H1 (cell line): ENCODE measurements at regions not wholly inside any gene's neighbourhood (a gene's known extent, or its start where the extent isn't known, plus 50 kb on each side); places are given as distances from the start of the nearest gene placed in this dataset.

ENCODE experiments used
- CTCF ChIA-PET: fragments of 300-600 bp; sonication (Branson Sonifier 250); formaldehyde crosslinking; loops from one replicate; lab custom pipeline; 2021; ENCODE audit not compliant: partially characterized antibody; lab: Charles Lee
- POLR2A ChIA-PET: fragments of 300-600 bp; sonication (Branson Sonifier 250); formaldehyde crosslinking; loops from one replicate; lab custom pipeline; 2021; ENCODE audit warnings: inconsistent platforms; ENCODE audit not compliant: partially characterized antibody; lab: Charles Lee
- DNase-seq, 2 experiments: peaks; one replicate each; pipeline versions ENCODE4 v3.0.0 to v3.0.0-alpha.2; 2010 to 2022; ENCODE audit warnings: low spot score in 2 of 2, low read depth in 1 of 2, mixed read lengths in 1 of 2
- FAIRE-seq: peaks from 2 replicates; lab custom pipeline; 2011; peaks lifted over from hg19 to GRCh38; lab: Jason Lieb, UNC
- H2AFZ ChIP-seq: 2 replicates; pipeline ENCODE4 v1.8.1; 2012; ENCODE audit warnings: low read length, inconsistent platforms
- H2AK5ac ChIP-seq: 2 replicates; pipeline ENCODE4 v1.6.1; 2013; ENCODE audit warnings: low read depth, low read length
- H2BK120ac ChIP-seq: replicated peaks from 2 replicates; pipeline ENCODE3; 2013; ENCODE audit warnings: low read depth, low read length, inconsistent platforms
- H2BK12ac ChIP-seq: 2 replicates; pipeline ENCODE4 v1.6.1; 2013; ENCODE audit warnings: low read depth, low read length
- H2BK15ac ChIP-seq: 2 replicates; pipeline ENCODE4 v1.6.1; 2013; ENCODE audit warnings: low read length
- H2BK20ac ChIP-seq: 2 replicates; pipeline ENCODE4 v1.6.1; 2013; ENCODE audit warnings: low read length
- H2BK5ac ChIP-seq: 2 replicates; pipeline ENCODE4 v1.6.1; 2013; ENCODE audit warnings: low read depth, low read length
- H3K14ac ChIP-seq: 2 replicates; pipeline ENCODE4 v1.6.1; 2013; ENCODE audit warnings: inconsistent platforms; ENCODE audit not compliant: insufficient read length
- H3K18ac ChIP-seq: 2 replicates; pipeline ENCODE4 v1.6.1; 2013; ENCODE audit warnings: low read length; ENCODE audit errors: extremely low read depth
- H3K23ac ChIP-seq: 2 replicates; pipeline ENCODE4 v1.6.1; 2013; ENCODE audit warnings: inconsistent platforms; ENCODE audit not compliant: insufficient read length
- H3K23me2 ChIP-seq: 2 replicates; pipeline ENCODE4 v1.6.1; 2013; ENCODE audit warnings: low read depth, low read length
- H3K27ac ChIP-seq: 2 replicates; pipeline ENCODE4 v1.6.1; 2011; ENCODE audit warnings: low read depth, low read length, inconsistent platforms
- H3K27me3 ChIP-seq, 4 experiments: replicated peaks in 1 of 4; 1 replicate in 1 of 4; 2 replicates in 3 of 4; pipeline versions ENCODE4 v1.6.1 to v1.8.1; 2011 to 2013; ENCODE audit warnings: low read length in 3 of 4, mild to moderate bottlenecking in 3 of 4, inconsistent platforms in 2 of 4, mixed read lengths in 2 of 4, moderate library complexity in 1 of 4; ENCODE audit not compliant: control insufficient read depth in 3 of 4, insufficient read depth in 3 of 4; ENCODE audit errors: extremely low read depth in 1 of 4
- H3K36me3 ChIP-seq, 4 experiments: 2 replicates each; pipeline versions ENCODE4 v1.6.1 to v1.8.1; 2011 to 2013; ENCODE audit warnings: mild to moderate bottlenecking in 4 of 4, low read length in 3 of 4, moderate library complexity in 2 of 4, control low read depth in 1 of 4, inconsistent platforms in 1 of 4; ENCODE audit not compliant: insufficient read depth in 4 of 4, control insufficient read depth in 2 of 4
- H3K4ac ChIP-seq: replicated peaks from 2 replicates; pipeline ENCODE3; 2013; ENCODE audit warnings: low read length, low read depth, mixed read lengths, inconsistent platforms; ENCODE audit not compliant: insufficient read length
- H3K4me1 ChIP-seq, 4 experiments: replicated peaks in 1 of 4; 1 replicate in 1 of 4; 2 replicates in 3 of 4; pipeline versions ENCODE4 v1.6.1 to v1.8.1; 2011 to 2013; ENCODE audit warnings: low read length in 3 of 4, inconsistent platforms in 2 of 4, mixed read lengths in 1 of 4; ENCODE audit not compliant: insufficient read depth in 4 of 4, control insufficient read depth in 3 of 4
- H3K4me2 ChIP-seq, 2 experiments: 2 replicates each; pipeline versions ENCODE4 v1.6.1 to v1.8.1; 2011 to 2013; ENCODE audit warnings: low read depth in 2 of 2, low read length in 2 of 2, control low read depth in 1 of 2, inconsistent platforms in 1 of 2, mild to moderate bottlenecking in 1 of 2; ENCODE audit not compliant: insufficient read depth in 1 of 2
- H3K4me3 ChIP-seq, 4 experiments: fragments of 200-600, 300-600 bp in 1 of 4; sonication (generic), shearing (Covaris generic), sonication (Bioruptor Twin) in 1 of 4; 2 replicates each; pipeline versions ENCODE4 v1.5.1 to v1.8.1; 2011 to 2016; ENCODE audit warnings: low read length in 4 of 4, low read depth in 3 of 4, control low read depth in 2 of 4, inconsistent platforms in 2 of 4, mild to moderate bottlenecking in 2 of 4, mixed read lengths in 1 of 4, moderate library complexity in 1 of 4; ENCODE audit not compliant: insufficient read depth in 2 of 4; ENCODE audit errors: extremely low read depth in 1 of 4
- H3K56ac ChIP-seq: replicated peaks from 2 replicates; pipeline ENCODE3; 2013; ENCODE audit warnings: low read depth, mild to moderate bottlenecking, mixed read lengths, low read length, inconsistent platforms; ENCODE audit not compliant: insufficient read length
- H3K79me1 ChIP-seq: 2 replicates; pipeline ENCODE4 v1.6.1; 2013; ENCODE audit warnings: low read depth, low read length, control low read depth
- H3K79me2 ChIP-seq, 2 experiments: 2 replicates each; pipeline versions ENCODE4 v1.6.1 to v1.8.1; 2012 to 2013; ENCODE audit warnings: low read length in 2 of 2, mild to moderate bottlenecking in 2 of 2, inconsistent platforms in 1 of 2; ENCODE audit not compliant: insufficient read depth in 2 of 2, control insufficient read depth in 1 of 2
- H3K9ac ChIP-seq, 4 experiments: replicated peaks in 1 of 4; 1 replicate in 1 of 4; 2 replicates in 3 of 4; pipeline versions ENCODE4 v1.6.1 to v1.8.1; 2011 to 2013; ENCODE audit warnings: low read depth in 3 of 4, low read length in 3 of 4, control low read depth in 2 of 4, mild to moderate bottlenecking in 2 of 4, moderate library complexity in 2 of 4, inconsistent platforms in 1 of 4; ENCODE audit errors: extremely low read depth in 1 of 4
- H3K9me3 ChIP-seq, 2 experiments: 2 replicates each; pipeline versions ENCODE4 v1.6.1 to v1.8.1; 2012 to 2013; ENCODE audit warnings: mild to moderate bottlenecking in 2 of 2, moderate library complexity in 2 of 2, control low read depth in 1 of 2, inconsistent platforms in 1 of 2, low read depth in 1 of 2, low read length in 1 of 2, mixed read lengths in 1 of 2; ENCODE audit not compliant: insufficient read depth in 2 of 2
- H4K20me1 ChIP-seq, 2 experiments: replicated peaks in 1 of 2; 2 replicates each; pipeline versions ENCODE3 to v1.8.1; 2011 to 2013; ENCODE audit warnings: inconsistent platforms in 2 of 2, low read length in 2 of 2, mild to moderate bottlenecking in 1 of 2; ENCODE audit not compliant: insufficient read depth in 2 of 2, control insufficient read depth in 1 of 2
- H4K5ac ChIP-seq: 2 replicates; pipeline ENCODE4 v1.6.1; 2013; ENCODE audit warnings: low read length, low read depth, mixed read lengths, inconsistent platforms; ENCODE audit not compliant: insufficient read length
- H4K8ac ChIP-seq: 2 replicates; pipeline ENCODE4 v1.8.0; 2013; ENCODE audit warnings: mild to moderate bottlenecking, moderate library complexity, low read length, inconsistent platforms; ENCODE audit not compliant: insufficient read depth; ENCODE audit errors: extremely low read depth
- H4K91ac ChIP-seq: replicated peaks from 2 replicates; pipeline ENCODE3; 2013; ENCODE audit warnings: low read length, mixed read lengths, inconsistent platforms; ENCODE audit not compliant: insufficient read length
- ASH2L ChIP-seq: fragments of 200-600, 300-600 bp; sonication (generic); IDR thresholded peaks from one replicate; pipeline ENCODE4 v1.7.1; 2017; ENCODE audit warnings: low read length
- EP300 ChIP-seq, 2 experiments: IDR thresholded peaks; 1 replicate in 1 of 2; 2 replicates in 1 of 2; pipeline ENCODE4 v1.6.1; 2011 to 2012; ENCODE audit warnings: low read depth in 2 of 2, low read length in 2 of 2, mild to moderate bottlenecking in 2 of 2, borderline replicate concordance in 1 of 2, inconsistent platforms in 1 of 2, moderate library complexity in 1 of 2
- HDAC2 ChIP-seq, 2 experiments: fragments of 300-600 bp in 1 of 2; sonication (generic) in 1 of 2; IDR thresholded peaks; 2 replicates each; pipeline ENCODE4 v1.6.1; 2011 to 2012; ENCODE audit warnings: low read depth in 2 of 2, low read length in 2 of 2, mild to moderate bottlenecking in 2 of 2, moderate library complexity in 2 of 2, borderline replicate concordance in 1 of 2, inconsistent platforms in 1 of 2
- HDAC6 ChIP-seq: IDR thresholded peaks from one replicate; pipeline ENCODE4 v1.7.1; 2012; ENCODE audit warnings: low read depth, mild to moderate bottlenecking, inconsistent platforms, low read length, moderate library complexity
- KDM1A ChIP-seq: fragments of 200-600, 300-600 bp; sonication (generic); IDR thresholded peaks from 2 replicates; pipeline ENCODE4 v1.7.1; 2016; ENCODE audit warnings: mild to moderate bottlenecking, low read length, borderline replicate concordance
- MAFK ChIP-seq: IDR thresholded peaks from 2 replicates; pipeline ENCODE4 v1.6.1; 2012; ENCODE audit warnings: low read depth, mild to moderate bottlenecking, improper control_type of control experiment, low read length
- RBBP5 ChIP-seq: IDR thresholded peaks from 2 replicates; pipeline ENCODE4 v1.7.1; 2012; ENCODE audit warnings: low read depth, mild to moderate bottlenecking, inconsistent platforms, low read length, moderate library complexity, borderline replicate concordance
- RXRA ChIP-seq: IDR thresholded peaks from 2 replicates; pipeline ENCODE4 v1.6.1; 2011; ENCODE audit warnings: low read depth, mild to moderate bottlenecking, low read length, moderate library complexity; ENCODE audit not compliant: insufficient read depth
- SIX5 ChIP-seq: IDR thresholded peaks from 2 replicates; pipeline ENCODE4 v1.6.1; 2011; ENCODE audit warnings: mild to moderate bottlenecking, low read depth, low read length
- TAF1 ChIP-seq: IDR thresholded peaks from 2 replicates; pipeline ENCODE4 v1.6.1; 2011; ENCODE audit warnings: mild to moderate bottlenecking, low read depth, low read length
- TBP ChIP-seq: IDR thresholded peaks from 2 replicates; pipeline ENCODE4 v1.6.1; 2011; ENCODE audit warnings: low read depth, low read length, improper control_type of control experiment
- WGBS, 2 experiments: shearing (Covaris generic) in 1 of 2; methylation state at CpG; one replicate each; pipeline versions ENCODE4 v1.1.6 to v1.1.7; 2013 to 2015; ENCODE audit warnings: low lambda C conversion rate in 2 of 2, mixed read lengths in 2 of 2, inconsistent platforms in 1 of 2, low coverage in 1 of 2, missing lambda C conversion rate in 1 of 2; ENCODE audit not compliant: insufficient replicate concordance in 2 of 2, insufficient coverage in 1 of 2, insufficient read length in 1 of 2; ENCODE audit errors: extremely low coverage in 1 of 2, missing lambda C conversion rate in 1 of 2; 5-methylcytosine and 5-hydroxymethylcytosine counted together

GRCh38 chr4:107388736-107389274, 331.2 kb downstream of the PAPSS1 start:
- no peak for TF ChIP-seq TAF1
- TF ChIP-seq SIX5, result no peak
- TF ChIP-seq HDAC6, result no peak
- no peak for TF ChIP-seq KDM1A
- no peak for TF ChIP-seq RXRA
- no peak for TF ChIP-seq TBP
- TF ChIP-seq EP300 (IDR thresholded peaks at IDR 0.05; ENCODE audit: borderline replicate concordance in 1 of 2, low read depth in 2 of 2, low read length in 2 of 2), result no peak
- TF ChIP-seq MAFK, result no peak
- no peak for TF ChIP-seq RBBP5
- no peak for TF ChIP-seq ASH2L
- no peak for TF ChIP-seq HDAC2 (IDR thresholded peaks at IDR 0.05; ENCODE audit: borderline replicate concordance in 1 of 2, low read depth in 2 of 2, low read length in 2 of 2)
- TF ChIP-seq, all 59 proteins: peak for 0
- H4K91ac ChIP-seq, result no peak overlapping the region
- H3K79me1 ChIP-seq, result no peaks in the 10 kb centered on the region
- no peak overlapping the region for H3K27ac ChIP-seq
- H3K9me3 ChIP-seq, result no peaks in the 10 kb centered on the region; a peak in 1 of 4 replicates
- no peak overlapping the region for H3K56ac ChIP-seq
- H4K20me1 ChIP-seq, result no peaks in the 10 kb centered on the region
- H3K4me2 ChIP-seq, result no peak overlapping the region
- H3K27me3 ChIP-seq, result no peaks in the 10 kb centered on the region
- H3K23me2 ChIP-seq, result no peaks in the 10 kb centered on the region
- peak overlapping the region; percentile 33; the same call in 1 of the 2 replicates for H2AFZ ChIP-seq
- no peaks in the 10 kb centered on the region for H3K36me3 ChIP-seq
- no peak overlapping the region for H2AK5ac ChIP-seq
- no peak overlapping the region for H3K23ac ChIP-seq
- no peaks in the 10 kb centered on the region for H3K4me1 ChIP-seq
- POLR2A ChIA-PET, result interaction anchor here (0.7 kb wide), 1 partner anchor 312 kb away, joined by 4 read pairs; no protein-coding TSS in a partner anchor
- H2BK120ac ChIP-seq, result no peak overlapping the region
- DNase-seq (no peak), FAIRE-seq (no peak)
- no peak overlapping the region for H2BK5ac ChIP-seq
- no peak overlapping the region for H3K14ac ChIP-seq
- H4K8ac ChIP-seq, result no peak overlapping the region
- no peak overlapping the region for H3K4me3 ChIP-seq
- H3K79me2 ChIP-seq, result no peaks in the 10 kb centered on the region
- CTCF ChIA-PET, result interaction anchor here (0.7 kb wide), 1 partner anchor 1143 kb away, joined by 5 read pairs; no protein-coding TSS in a partner anchor
- H2BK12ac ChIP-seq, result no peak overlapping the region
- WGBS, 2 experiments, result 95% methylated on average over 3 of the region's 3 CpGs; no CpG with 5 or more reads in 1 of the 2 experiments
- H3K4ac ChIP-seq, result no peak overlapping the region
- no peak overlapping the region for H4K5ac ChIP-seq
- H3K9ac ChIP-seq, result no peak overlapping the region; a peak in 1 of 7 replicates
- H2BK15ac ChIP-seq, result no peak overlapping the region
- no peak overlapping the region for H3K18ac ChIP-seq
- H2BK20ac ChIP-seq, result no peak overlapping the region
